ENCODE measurements at regions not wholly inside any gene's neighbourhood (a gene's known extent, or its start where the extent isn't known, plus 50 kb on each side); places are given as distances from the start of the nearest gene placed in this dataset.

DNA sequence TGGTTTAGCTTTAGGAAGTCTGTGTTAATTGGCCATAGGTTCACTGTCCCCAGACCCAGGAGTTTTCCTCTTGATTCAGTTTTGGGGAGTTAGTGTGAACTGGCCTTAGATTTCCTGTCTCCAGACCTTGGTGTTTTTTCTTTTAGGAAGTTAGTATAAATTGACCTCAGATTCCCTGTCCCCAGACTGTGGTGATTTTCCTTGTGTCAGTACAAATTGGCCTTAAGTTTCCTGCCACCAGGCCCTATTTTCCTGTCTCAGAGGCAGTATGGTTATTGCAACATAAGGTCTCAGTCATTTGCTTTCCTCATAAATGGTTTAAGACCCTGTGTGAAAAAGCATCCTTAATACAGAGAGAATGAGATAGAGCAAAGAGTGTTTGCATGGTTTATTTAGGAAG lies 595.8 kb downstream of the NLGN4X start:
- H3K27me3 ChIP-seq (ENCODE audit: control insufficient read depth in 2 of 2, insufficient read depth in 2 of 2, low read length in 2 of 2) = no peaks in the 10 kb centered on the region
- H3K4me3 ChIP-seq (replicated peaks in 1 of 3; ENCODE audit: insufficient read depth in 1 of 3, low read depth in 1 of 3, low read length in 3 of 3) = no peak overlapping the region
- H4K20me1 ChIP-seq (replicated peaks; ENCODE audit: control insufficient read depth, extremely low read depth, insufficient read depth, low read length) = no peaks in the 10 kb centered on the region
- ChIA-PET POLR2A (no interaction called here), CTCF (no interaction called here)
- H3K79me2 ChIP-seq (ENCODE audit: control insufficient read depth, insufficient read depth, low read length) = no peaks in the 10 kb centered on the region
- DNase-seq (ENCODE audit: low read depth, low spot score) (no peak), FAIRE-seq (no peak)
- H3K9me3 ChIP-seq (replicated peaks; ENCODE audit: control insufficient read depth, insufficient read depth, low read length) = no peaks in the 10 kb centered on the region
- no peak overlapping the region for H3K4me2 ChIP-seq (ENCODE audit: insufficient read depth, low read length)
- dilution Hi-C loops (cut with MboI; ENCODE audit: extremely low pct_ligation_motif_present, low sequenced_read_pairs) (no loop called here), intact Hi-C loops (cut with micrococcal nuclease) (no loop called here)
- no peaks in the 10 kb centered on the region for H3K4me1 ChIP-seq (ENCODE audit: control insufficient read depth, extremely low read depth, insufficient read depth, low read length)
- H3K27ac ChIP-seq (ENCODE audit: insufficient read depth, low read depth, low read length) = no peak overlapping the region
- TF ChIP-seq, protein P1, sequence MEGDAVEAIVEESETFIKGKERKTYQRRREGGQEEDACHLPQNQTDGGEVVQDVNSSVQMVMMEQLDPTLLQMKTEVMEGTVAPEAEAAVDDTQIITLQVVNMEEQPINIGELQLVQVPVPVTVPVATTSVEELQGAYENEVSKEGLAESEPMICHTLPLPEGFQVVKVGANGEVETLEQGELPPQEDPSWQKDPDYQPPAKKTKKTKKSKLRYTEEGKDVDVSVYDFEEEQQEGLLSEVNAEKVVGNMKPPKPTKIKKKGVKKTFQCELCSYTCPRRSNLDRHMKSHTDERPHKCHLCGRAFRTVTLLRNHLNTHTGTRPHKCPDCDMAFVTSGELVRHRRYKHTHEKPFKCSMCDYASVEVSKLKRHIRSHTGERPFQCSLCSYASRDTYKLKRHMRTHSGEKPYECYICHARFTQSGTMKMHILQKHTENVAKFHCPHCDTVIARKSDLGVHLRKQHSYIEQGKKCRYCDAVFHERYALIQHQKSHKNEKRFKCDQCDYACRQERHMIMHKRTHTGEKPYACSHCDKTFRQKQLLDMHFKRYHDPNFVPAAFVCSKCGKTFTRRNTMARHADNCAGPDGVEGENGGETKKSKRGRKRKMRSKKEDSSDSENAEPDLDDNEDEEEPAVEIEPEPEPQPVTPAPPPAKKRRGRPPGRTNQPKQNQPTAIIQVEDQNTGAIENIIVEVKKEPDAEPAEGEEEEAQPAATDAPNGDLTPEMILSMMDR (IDR thresholded peaks at IDR 0.05; ENCODE audit: extremely low read depth in 1 of 2, insufficient read depth in 1 of 2, low read depth in 1 of 2, low read length in 2 of 2) = no peak
- TF ChIP-seq POLR2AphosphoS5 (IDR thresholded peaks at IDR 0.05; ENCODE audit: insufficient read depth, low read depth, low read length) (no peak), POLR2A (IDR thresholded peaks at IDR 0.05; ENCODE audit: low read depth, low read length) (no peak), FOS (IDR thresholded peaks at IDR 0.05; ENCODE audit: borderline replicate concordance, insufficient read depth, low read length) (no peak), JUN (IDR thresholded peaks at IDR 0.05; ENCODE audit: borderline replicate concordance, insufficient read depth, insufficient read length, low read depth) (no peak), GATA2 (IDR thresholded peaks at IDR 0.05; ENCODE audit: insufficient read depth, insufficient read length, low read depth, low read length) (no peak)
- TF ChIP-seq, protein P2, sequence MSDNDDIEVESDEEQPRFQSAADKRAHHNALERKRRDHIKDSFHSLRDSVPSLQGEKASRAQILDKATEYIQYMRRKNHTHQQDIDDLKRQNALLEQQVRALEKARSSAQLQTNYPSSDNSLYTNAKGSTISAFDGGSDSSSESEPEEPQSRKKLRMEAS (IDR thresholded peaks at IDR 0.05; ENCODE audit: insufficient read depth, insufficient read length) = no peak
- no peaks in the 10 kb centered on the region for H3K36me3 ChIP-seq (ENCODE audit: control insufficient read depth in 2 of 2, extremely low read depth in 1 of 2, insufficient read depth in 2 of 2, low read length in 2 of 2)
- H2AFZ ChIP-seq (ENCODE audit: low read depth, low read length) = no peak overlapping the region
- H3K9ac ChIP-seq (replicated peaks; ENCODE audit: extremely low read depth, insufficient read depth, low read length) = no peak overlapping the region
- BruUV-seq (replicated peaks) = no TSS peak
- no peaks in the 10 kb centered on the region for H3K9me1 ChIP-seq (replicated peaks; ENCODE audit: control insufficient read depth, extremely low read depth, insufficient read depth, low read length)
